ENCODE measurements at regions not wholly inside any gene's neighbourhood (a gene's known extent, or its start where the extent isn't known, plus 50 kb on each side); places are given as distances from the start of the nearest gene placed in this dataset.

DNA sequence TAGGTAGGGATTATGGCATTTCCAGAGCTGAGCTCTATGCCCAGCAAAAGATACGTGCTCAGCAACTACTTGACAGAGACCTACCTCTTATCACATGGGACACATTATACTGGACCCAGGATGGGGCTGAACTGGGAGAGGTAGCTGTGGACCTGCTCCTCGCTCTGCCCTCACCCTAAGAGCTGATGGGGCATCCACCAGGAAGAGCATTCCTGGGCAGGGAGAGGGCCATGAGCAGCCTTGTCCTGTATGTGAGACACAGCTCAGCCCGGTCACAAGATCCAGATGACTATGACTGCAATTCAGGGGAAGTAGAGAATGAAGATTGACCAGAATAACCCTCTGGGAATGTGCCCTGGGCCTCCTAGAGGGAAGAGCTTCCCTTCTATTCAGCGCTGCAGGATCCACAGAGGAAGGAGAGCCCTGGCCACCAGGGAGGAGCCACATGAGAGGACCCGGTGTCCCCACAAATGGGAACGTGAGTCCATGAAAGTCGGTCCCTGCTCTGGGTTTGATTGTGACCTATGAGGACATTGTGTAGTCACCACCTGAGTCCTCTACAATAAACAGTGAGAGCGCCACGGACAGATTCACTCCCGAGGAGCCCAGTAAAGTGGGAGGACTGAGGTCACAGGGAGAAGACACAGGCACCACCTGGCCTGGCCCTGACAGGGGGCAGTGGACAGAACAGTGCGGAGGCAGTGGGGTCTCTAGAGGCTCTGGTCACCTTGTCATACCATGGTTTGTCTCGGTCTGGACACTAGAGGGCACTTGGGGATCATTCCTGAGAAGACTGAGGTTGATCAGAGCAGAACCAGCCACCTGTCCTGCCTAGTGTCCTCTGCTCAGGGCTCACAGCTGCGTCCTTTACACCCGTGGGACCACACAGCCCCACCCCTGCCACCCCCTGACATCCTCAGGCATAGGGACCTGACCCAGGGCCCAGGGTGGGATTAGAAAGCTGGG is 99.5 kb downstream of the ZNF280B start:
- TF ChIP-seq EGR1 (IDR thresholded peaks at IDR 0.05) (no peak), RAD21 (IDR thresholded peaks at IDR 0.05; ENCODE audit: low read depth) (peak; percentile 32; the same call in 1 of the 2 replicates), TCF12 (IDR thresholded peaks at IDR 0.05; ENCODE audit: low read depth) (no peak), FOXM1 (IDR thresholded peaks at IDR 0.05; ENCODE audit: borderline replicate concordance, low read depth) (no peak), MAX (IDR thresholded peaks at IDR 0.05) (no peak), CREB1 (IDR thresholded peaks at IDR 0.05; ENCODE audit: low read depth) (no peak)
- TF ChIP-seq, protein P1, sequence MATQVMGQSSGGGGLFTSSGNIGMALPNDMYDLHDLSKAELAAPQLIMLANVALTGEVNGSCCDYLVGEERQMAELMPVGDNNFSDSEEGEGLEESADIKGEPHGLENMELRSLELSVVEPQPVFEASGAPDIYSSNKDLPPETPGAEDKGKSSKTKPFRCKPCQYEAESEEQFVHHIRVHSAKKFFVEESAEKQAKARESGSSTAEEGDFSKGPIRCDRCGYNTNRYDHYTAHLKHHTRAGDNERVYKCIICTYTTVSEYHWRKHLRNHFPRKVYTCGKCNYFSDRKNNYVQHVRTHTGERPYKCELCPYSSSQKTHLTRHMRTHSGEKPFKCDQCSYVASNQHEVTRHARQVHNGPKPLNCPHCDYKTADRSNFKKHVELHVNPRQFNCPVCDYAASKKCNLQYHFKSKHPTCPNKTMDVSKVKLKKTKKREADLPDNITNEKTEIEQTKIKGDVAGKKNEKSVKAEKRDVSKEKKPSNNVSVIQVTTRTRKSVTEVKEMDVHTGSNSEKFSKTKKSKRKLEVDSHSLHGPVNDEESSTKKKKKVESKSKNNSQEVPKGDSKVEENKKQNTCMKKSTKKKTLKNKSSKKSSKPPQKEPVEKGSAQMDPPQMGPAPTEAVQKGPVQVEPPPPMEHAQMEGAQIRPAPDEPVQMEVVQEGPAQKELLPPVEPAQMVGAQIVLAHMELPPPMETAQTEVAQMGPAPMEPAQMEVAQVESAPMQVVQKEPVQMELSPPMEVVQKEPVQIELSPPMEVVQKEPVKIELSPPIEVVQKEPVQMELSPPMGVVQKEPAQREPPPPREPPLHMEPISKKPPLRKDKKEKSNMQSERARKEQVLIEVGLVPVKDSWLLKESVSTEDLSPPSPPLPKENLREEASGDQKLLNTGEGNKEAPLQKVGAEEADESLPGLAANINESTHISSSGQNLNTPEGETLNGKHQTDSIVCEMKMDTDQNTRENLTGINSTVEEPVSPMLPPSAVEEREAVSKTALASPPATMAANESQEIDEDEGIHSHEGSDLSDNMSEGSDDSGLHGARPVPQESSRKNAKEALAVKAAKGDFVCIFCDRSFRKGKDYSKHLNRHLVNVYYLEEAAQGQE (IDR thresholded peaks at IDR 0.05; ENCODE audit: low read depth) = no peak

- TF ChIP-seq EP300 (IDR thresholded peaks at IDR 0.05; ENCODE audit: borderline replicate concordance) (no peak), CREB1 (IDR thresholded peaks at IDR 0.05; ENCODE audit: low read depth) (no peak), TEAD4 (IDR thresholded peaks at IDR 0.05) (no peak), TCF12 (IDR thresholded peaks at IDR 0.05; ENCODE audit: low read depth) (no peak), TAF1 (IDR thresholded peaks at IDR 0.05; ENCODE audit: low read depth) (no peak), MAX (IDR thresholded peaks at IDR 0.05) (no peak), CEBPB (IDR thresholded peaks at IDR 0.05) (no peak), FOXM1 (IDR thresholded peaks at IDR 0.05; ENCODE audit: borderline replicate concordance, low read depth) (no peak), EGR1 (IDR thresholded peaks at IDR 0.05) (no peak), NFIC (IDR thresholded peaks at IDR 0.05) (no peak), RAD21 (IDR thresholded peaks at IDR 0.05; ENCODE audit: low read depth) (no peak), YY1 (IDR thresholded peaks at IDR 0.05; ENCODE audit: low read depth) (no peak), ZBTB7A (IDR thresholded peaks at IDR 0.05; ENCODE audit: low read depth) (no peak)
- TF ChIP-seq, protein P2, sequence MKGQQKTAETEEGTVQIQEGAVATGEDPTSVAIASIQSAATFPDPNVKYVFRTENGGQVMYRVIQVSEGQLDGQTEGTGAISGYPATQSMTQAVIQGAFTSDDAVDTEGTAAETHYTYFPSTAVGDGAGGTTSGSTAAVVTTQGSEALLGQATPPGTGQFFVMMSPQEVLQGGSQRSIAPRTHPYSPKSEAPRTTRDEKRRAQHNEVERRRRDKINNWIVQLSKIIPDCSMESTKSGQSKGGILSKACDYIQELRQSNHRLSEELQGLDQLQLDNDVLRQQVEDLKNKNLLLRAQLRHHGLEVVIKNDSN (IDR thresholded peaks at IDR 0.05) = no peak
- TF ChIP-seq, protein P1 (IDR thresholded peaks at IDR 0.05; ENCODE audit: low read depth) = no peak
Measured at GRCh38 chr22:22410121-22410520, 98.4 kb downstream of the ZNF280B start.

DNA sequence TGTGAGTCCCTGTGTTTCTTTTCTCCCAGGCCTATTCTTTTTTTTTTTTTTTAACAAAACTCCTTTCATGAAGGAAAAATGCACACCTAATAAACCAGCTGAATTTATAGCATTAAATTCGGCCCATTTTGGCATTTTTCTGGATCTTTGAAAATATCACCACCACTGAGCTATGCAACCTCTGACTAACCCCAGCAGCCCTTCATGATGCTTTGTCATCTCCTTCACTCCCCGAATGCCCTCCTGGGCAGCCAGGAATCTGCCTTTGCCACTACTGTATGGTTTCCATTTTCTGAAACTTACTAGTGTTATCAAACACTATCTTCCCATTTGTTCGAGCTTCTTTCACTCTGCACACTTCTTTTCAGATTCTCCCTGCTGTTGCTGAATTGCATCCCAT is 97.9 kb downstream of the ZNF280B start:
- no peak for TF ChIP-seq TEAD4 (IDR thresholded peaks at IDR 0.05)
- no peak for TF ChIP-seq FOXM1 (IDR thresholded peaks at IDR 0.05; ENCODE audit: borderline replicate concordance, low read depth)
- TF ChIP-seq, protein P1 (IDR thresholded peaks at IDR 0.05; ENCODE audit: low read depth) = no peak
- TF ChIP-seq MAX (IDR thresholded peaks at IDR 0.05) = no peak
- TF ChIP-seq, protein P2 (IDR thresholded peaks at IDR 0.05) = no peak
- TF ChIP-seq TCF12 (IDR thresholded peaks at IDR 0.05; ENCODE audit: low read depth) = no peak
- TF ChIP-seq ZBTB7A (IDR thresholded peaks at IDR 0.05; ENCODE audit: low read depth) = no peak
- TF ChIP-seq EP300 (IDR thresholded peaks at IDR 0.05; ENCODE audit: borderline replicate concordance) = no peak
- no peak for TF ChIP-seq TAF1 (IDR thresholded peaks at IDR 0.05; ENCODE audit: low read depth)
- TF ChIP-seq CEBPB (IDR thresholded peaks at IDR 0.05) = no peak

GRCh38 chr22:22414266-22414665 is 94.3 kb downstream of the ZNF280B start:
- TF ChIP-seq TAF1 (IDR thresholded peaks at IDR 0.05; ENCODE audit: low read depth) (no peak), MAX (IDR thresholded peaks at IDR 0.05) (no peak), CREB1 (IDR thresholded peaks at IDR 0.05; ENCODE audit: low read depth) (no peak), EP300 (IDR thresholded peaks at IDR 0.05; ENCODE audit: borderline replicate concordance) (no peak), RAD21 (IDR thresholded peaks at IDR 0.05; ENCODE audit: low read depth) (no peak)
- TF ChIP-seq, protein P2 (IDR thresholded peaks at IDR 0.05) = no peak
